H9 (cell line): ENCODE measurements at regions not wholly inside any gene's neighbourhood (a gene's known extent, or its start where the extent isn't known, plus 50 kb on each side); places are given as distances from the start of the nearest gene placed in this dataset.

Experiments used
- DNase-seq: peaks from one replicate; pipeline ENCODE4 v3.0.0-alpha.2; 2017
- H2AFZ ChIP-seq: one replicate; pipeline ENCODE4 v1.6.1; 2013; ENCODE audit warnings: mild to moderate bottlenecking, low read length, control low read depth, moderate library complexity
- H2AK5ac ChIP-seq: 2 replicates; pipeline ENCODE4 v1.6.1; 2013; ENCODE audit warnings: low read length, control low read depth, mixed read lengths; ENCODE audit not compliant: insufficient read length
- H2BK120ac ChIP-seq: one replicate; pipeline ENCODE4 v1.6.1; 2013; ENCODE audit warnings: low read depth, mild to moderate bottlenecking, low read length, control low read depth, inconsistent platforms; ENCODE audit not compliant: poor library complexity, severe bottlenecking
- H2BK12ac ChIP-seq: 2 replicates; pipeline ENCODE4 v1.6.1; 2013; ENCODE audit warnings: low read length, control low read depth, mixed read lengths, low read depth; ENCODE audit not compliant: insufficient read length
- H2BK15ac ChIP-seq: 2 replicates; pipeline ENCODE4 v1.6.1; 2013; ENCODE audit warnings: low read depth, low read length, control low read depth
- H2BK20ac ChIP-seq: one replicate; pipeline ENCODE4 v1.6.1; 2013; ENCODE audit warnings: low read depth, mild to moderate bottlenecking, low read length, control low read depth, inconsistent platforms; ENCODE audit not compliant: poor library complexity, severe bottlenecking
- H2BK5ac ChIP-seq: 2 replicates; pipeline ENCODE4 v1.6.1; 2013; ENCODE audit warnings: low read length, control low read depth, mixed read lengths; ENCODE audit not compliant: insufficient read length
- H3K14ac ChIP-seq: 2 replicates; pipeline ENCODE4 v1.6.1; 2013; ENCODE audit warnings: low read length, control low read depth; ENCODE audit not compliant: insufficient read depth
- H3K18ac ChIP-seq: 2 replicates; pipeline ENCODE4 v1.6.1; 2013; ENCODE audit warnings: low read depth, mild to moderate bottlenecking, mixed read lengths, low read length, control low read depth; ENCODE audit not compliant: insufficient read length
- H3K23ac ChIP-seq: 2 replicates; pipeline ENCODE4 v1.6.1; 2013; ENCODE audit warnings: low read length, control low read depth, mixed read lengths, low read depth; ENCODE audit not compliant: insufficient read length
- H3K23me2 ChIP-seq: 2 replicates; pipeline ENCODE4 v1.6.1; 2013; ENCODE audit warnings: low read depth, mild to moderate bottlenecking, mixed read lengths, low read length, control low read depth; ENCODE audit not compliant: insufficient read length, poor library complexity, severe bottlenecking
- H3K27ac ChIP-seq: 2 replicates; pipeline ENCODE4 v1.5.1; 2013; ENCODE audit warnings: low read length, control low read depth, mixed read lengths, low read depth; ENCODE audit not compliant: insufficient read length
- H3K27me3 ChIP-seq: 2 replicates; pipeline ENCODE4 v1.6.1; 2013; ENCODE audit warnings: low read length, control low read depth, inconsistent platforms; ENCODE audit not compliant: insufficient read depth
- H3K4ac ChIP-seq: 2 replicates; pipeline ENCODE4 v1.6.1; 2013; ENCODE audit warnings: low read depth, mild to moderate bottlenecking, control low read depth, inconsistent platforms, low read length, moderate library complexity
- H3K4me1 ChIP-seq: 2 replicates; pipeline ENCODE4 v1.6.1; 2013; ENCODE audit warnings: low read length, control low read depth, inconsistent platforms; ENCODE audit not compliant: insufficient read depth
- H3K4me2 ChIP-seq: 2 replicates; pipeline ENCODE4 v1.6.1; 2013; ENCODE audit warnings: low read length, control low read depth, mixed read lengths; ENCODE audit not compliant: insufficient read length, insufficient read depth
- H3K56ac ChIP-seq: 2 replicates; pipeline ENCODE4 v1.6.1; 2013; ENCODE audit warnings: low read depth, mild to moderate bottlenecking, mixed read lengths, low read length, control low read depth; ENCODE audit not compliant: insufficient read length
- H3K79me1 ChIP-seq: 2 replicates; pipeline ENCODE4 v1.6.1; 2013; ENCODE audit warnings: low read depth, mild to moderate bottlenecking, moderate library complexity, low read length, control low read depth, inconsistent platforms; ENCODE audit not compliant: insufficient read depth, poor library complexity, severe bottlenecking
- H3K79me2 ChIP-seq: 2 replicates; pipeline ENCODE4 v1.6.1; 2013; ENCODE audit warnings: low read length, control low read depth, inconsistent platforms; ENCODE audit not compliant: insufficient read depth
- H3K9ac ChIP-seq: 2 replicates; pipeline ENCODE4 v1.6.1; 2013; ENCODE audit warnings: low read length, control low read depth, mixed read lengths; ENCODE audit not compliant: insufficient read length; ENCODE audit errors: extremely low read depth
- H3K9me3 ChIP-seq: one replicate; pipeline ENCODE4 v1.6.1; 2013; ENCODE audit warnings: low read depth, low read length, inconsistent platforms; ENCODE audit not compliant: control insufficient read depth
- H3T11ph ChIP-seq: one replicate; pipeline ENCODE4 v1.6.1; 2013; ENCODE audit warnings: mild to moderate bottlenecking, low read length, control low read depth, inconsistent platforms
- H4K20me1 ChIP-seq: one replicate; pipeline ENCODE4 v1.6.1; 2013; ENCODE audit not compliant: control insufficient read depth, insufficient read length, insufficient read depth
- H4K5ac ChIP-seq: 2 replicates; pipeline ENCODE4 v1.6.1; 2013; ENCODE audit warnings: low read depth, mild to moderate bottlenecking, mixed read lengths, low read length, control low read depth; ENCODE audit not compliant: insufficient read length
- H4K8ac ChIP-seq: replicated peaks from 2 replicates; pipeline ENCODE4 v1.6.1; 2013; ENCODE audit warnings: low read length, control low read depth, mixed read lengths, low read depth; ENCODE audit not compliant: insufficient read length
- H4K91ac ChIP-seq: 2 replicates; pipeline ENCODE4 v1.6.1; 2013; ENCODE audit warnings: low read depth, mild to moderate bottlenecking, moderate library complexity, mixed read lengths, low read length, control low read depth; ENCODE audit not compliant: insufficient read length
- H3K27ac Mint-ChIP-seq, 3 experiments: 2 replicates in 2 of 3; 3 replicates in 1 of 3; pipeline ENCODE4 v1.8.0; 2020 to 2021; ENCODE audit warnings: mixed read lengths in 3 of 3, mild to moderate bottlenecking in 1 of 3, moderate library complexity in 1 of 3
- H3K27me3 Mint-ChIP-seq: 2 replicates; pipeline ENCODE4 v1.8.0; 2021; ENCODE audit warnings: low read depth, mild to moderate bottlenecking, moderate library complexity, mixed read lengths
- H3K36me3 Mint-ChIP-seq, 3 experiments: 2 replicates in 2 of 3; 3 replicates in 1 of 3; pipeline ENCODE4 v1.8.0; 2020 to 2021; ENCODE audit warnings: low read depth in 3 of 3, mixed read lengths in 3 of 3; ENCODE audit not compliant: insufficient read depth in 1 of 3
- H3K4me1 Mint-ChIP-seq, 2 experiments: 2 replicates each; pipeline ENCODE4 v1.8.0; 2020; ENCODE audit warnings: mixed read lengths in 2 of 2
- H3K4me3 Mint-ChIP-seq, 2 experiments: 2 replicates in 1 of 2; 3 replicates in 1 of 2; pipeline ENCODE4 v1.8.0; 2020 to 2021; ENCODE audit warnings: mild to moderate bottlenecking in 2 of 2, mixed read lengths in 2 of 2, moderate library complexity in 1 of 2
- H3K9me3 Mint-ChIP-seq, 2 experiments: 2 replicates in 1 of 2; 3 replicates in 1 of 2; pipeline ENCODE4 v1.8.0; 2020; ENCODE audit warnings: mild to moderate bottlenecking in 2 of 2, mixed read lengths in 2 of 2, moderate library complexity in 1 of 2
- WGBS: extraction: QIAGEN DNeasy Blood & Tissue Kit; methylation state at CpG from one replicate; pipeline ENCODE4 v1.1.7; 2013; ENCODE audit warnings: missing lambda C conversion rate, low lambda C conversion rate, mixed read lengths; ENCODE audit not compliant: insufficient read length; ENCODE audit errors: extremely low coverage; 5-methylcytosine and 5-hydroxymethylcytosine counted together
- TF ChIP-seq, protein P1 (sequence below): fragments of 200-600 bp; sonication (generic); conservative IDR thresholded peaks from 3 replicates; pipeline ENCODE4 v1.8.0; 2021; ENCODE audit warnings: antibody characterized with exemption, mild to moderate bottlenecking

DNA sequence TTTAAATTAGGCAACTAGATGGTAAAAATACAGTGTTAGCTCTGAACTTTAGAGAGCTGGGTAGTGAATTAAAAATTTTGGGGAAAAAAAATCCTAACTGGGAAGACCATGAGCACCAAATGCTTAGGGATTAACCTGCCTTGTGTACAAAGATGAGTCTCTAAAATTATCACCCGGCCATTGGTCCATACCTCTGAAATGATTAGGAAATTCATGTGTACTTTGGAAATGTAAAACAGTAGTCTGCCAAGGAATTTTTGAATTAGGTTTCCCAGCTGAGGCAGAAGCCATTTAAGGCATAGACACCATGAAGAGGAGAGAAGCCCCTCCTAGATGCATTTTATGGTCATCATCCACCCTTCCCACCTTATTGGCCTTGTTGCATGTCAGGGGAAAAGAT is 670.5 kb upstream of the SALL1 start:
- no peak overlapping the region for H3T11ph ChIP-seq
- no peak overlapping the region for H3K27ac ChIP-seq
- H4K20me1 ChIP-seq: no peaks in the 10 kb centered on the region
- no peak overlapping the region for H2AK5ac ChIP-seq
- H3K23ac ChIP-seq: no peak overlapping the region
- H2BK20ac ChIP-seq: no peak overlapping the region
- H3K56ac ChIP-seq: no peak overlapping the region
- TF ChIP-seq, protein P1, sequence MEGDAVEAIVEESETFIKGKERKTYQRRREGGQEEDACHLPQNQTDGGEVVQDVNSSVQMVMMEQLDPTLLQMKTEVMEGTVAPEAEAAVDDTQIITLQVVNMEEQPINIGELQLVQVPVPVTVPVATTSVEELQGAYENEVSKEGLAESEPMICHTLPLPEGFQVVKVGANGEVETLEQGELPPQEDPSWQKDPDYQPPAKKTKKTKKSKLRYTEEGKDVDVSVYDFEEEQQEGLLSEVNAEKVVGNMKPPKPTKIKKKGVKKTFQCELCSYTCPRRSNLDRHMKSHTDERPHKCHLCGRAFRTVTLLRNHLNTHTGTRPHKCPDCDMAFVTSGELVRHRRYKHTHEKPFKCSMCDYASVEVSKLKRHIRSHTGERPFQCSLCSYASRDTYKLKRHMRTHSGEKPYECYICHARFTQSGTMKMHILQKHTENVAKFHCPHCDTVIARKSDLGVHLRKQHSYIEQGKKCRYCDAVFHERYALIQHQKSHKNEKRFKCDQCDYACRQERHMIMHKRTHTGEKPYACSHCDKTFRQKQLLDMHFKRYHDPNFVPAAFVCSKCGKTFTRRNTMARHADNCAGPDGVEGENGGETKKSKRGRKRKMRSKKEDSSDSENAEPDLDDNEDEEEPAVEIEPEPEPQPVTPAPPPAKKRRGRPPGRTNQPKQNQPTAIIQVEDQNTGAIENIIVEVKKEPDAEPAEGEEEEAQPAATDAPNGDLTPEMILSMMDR: no peak
- H2AFZ ChIP-seq: no peak overlapping the region
- H2BK15ac ChIP-seq: no peak overlapping the region
- no peak overlapping the region for H2BK12ac ChIP-seq
- H3K27ac Mint-ChIP-seq: no peak overlapping the region
- H4K5ac ChIP-seq: no peak overlapping the region
- H4K8ac ChIP-seq: no peak overlapping the region
- 0 out of 4 replicates have a peak, but pooled peaks cover 0 to 2% of the 10 kb centered on the region in 2 experiments for H3K4me1 Mint-ChIP-seq
- no peak overlapping the region for H2BK5ac ChIP-seq
- H3K79me1 ChIP-seq: no peaks in the 10 kb centered on the region
- no peaks in the 10 kb centered on the region for H3K4me1 ChIP-seq
- no peaks in the 10 kb centered on the region for H3K9me3 Mint-ChIP-seq
- H4K91ac ChIP-seq: no peak overlapping the region
- no peaks in the 10 kb centered on the region for H3K23me2 ChIP-seq
- no peak for DNase-seq
- H3K4me2 ChIP-seq: no peak overlapping the region
- no CpG with 5 or more reads among the region's 1 CpG for WGBS
- no peaks in the 10 kb centered on the region for H3K27me3 ChIP-seq
- H3K18ac ChIP-seq: no peak overlapping the region
- H3K36me3 Mint-ChIP-seq: no peaks in the 10 kb centered on the region
- H3K4ac ChIP-seq: no peak overlapping the region
- H3K14ac ChIP-seq: no peak overlapping the region
- H3K4me3 Mint-ChIP-seq: no peak overlapping the region
- no peaks in the 10 kb centered on the region for H3K79me2 ChIP-seq
- H3K27me3 Mint-ChIP-seq: no peaks in the 10 kb centered on the region
- no peak overlapping the region for H2BK120ac ChIP-seq
- H3K9me3 ChIP-seq: no peaks in the 10 kb centered on the region
- no peak overlapping the region for H3K9ac ChIP-seq
